ENCODE measurements at regions not wholly inside any gene's neighbourhood (a gene's known extent, or its start where the extent isn't known, plus 50 kb on each side); places are given as distances from the start of the nearest gene placed in this dataset.
"Not testable (repeated sequence)": the region's sequence is repeated elsewhere in the genome, so short reads cannot be mapped to it uniquely, and the experiment has no call there.

DNA sequence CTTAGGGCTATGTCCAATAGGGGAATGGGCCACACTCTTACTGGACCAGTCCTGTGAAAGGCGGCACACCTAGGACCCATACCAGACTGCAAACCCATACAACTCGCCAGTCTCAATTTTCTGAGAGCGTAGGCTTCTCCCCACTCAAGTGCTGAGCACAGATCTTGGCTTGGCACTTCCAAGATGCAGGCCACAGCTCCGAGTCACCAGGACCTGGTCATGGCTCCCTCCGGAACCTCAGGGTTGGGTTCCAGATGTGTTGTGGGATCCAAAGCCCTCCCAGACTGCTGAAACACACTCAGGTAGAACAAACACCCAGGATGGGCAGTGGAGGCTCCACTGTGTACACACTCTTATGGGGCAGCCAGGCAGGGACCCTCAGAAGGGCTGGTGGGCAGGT is 103.3 kb downstream of the TMEM144 start:
- DNase-seq (ENCODE audit: low spot score) = peak; percentile 8

- DNase-seq (ENCODE audit: low spot score) = peak; percentile 69
These were observed 104.6 kb downstream of the TMEM144 start for GRCh38 chr4:158314756-158315487.

- DNase-seq (ENCODE audit: low spot score) = peak; percentile 58
These were observed 105.4 kb downstream of the TMEM144 start for GRCh38 chr4:158315706-158316105.

DNA sequence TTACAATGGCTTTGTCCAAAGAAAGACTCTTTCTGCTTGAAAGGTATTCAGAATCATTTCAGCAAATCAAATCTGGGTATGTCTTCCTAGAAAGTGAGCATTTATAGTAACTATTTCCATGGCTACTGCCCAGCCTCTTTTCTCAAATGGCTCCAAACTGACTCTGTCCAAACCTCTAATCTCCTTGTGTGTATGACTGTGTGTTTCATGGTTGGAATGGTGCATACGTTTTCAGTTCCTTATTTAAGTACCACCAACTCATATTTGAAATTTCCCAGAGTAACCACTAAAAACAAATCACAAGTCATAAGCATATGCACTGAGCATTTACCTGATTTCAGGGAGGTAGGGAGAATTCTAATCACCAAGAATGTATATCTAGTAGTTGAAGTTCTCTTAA is 106.0 kb downstream of the TMEM144 start:
- no peak for DNase-seq (ENCODE audit: low spot score)

DNA sequence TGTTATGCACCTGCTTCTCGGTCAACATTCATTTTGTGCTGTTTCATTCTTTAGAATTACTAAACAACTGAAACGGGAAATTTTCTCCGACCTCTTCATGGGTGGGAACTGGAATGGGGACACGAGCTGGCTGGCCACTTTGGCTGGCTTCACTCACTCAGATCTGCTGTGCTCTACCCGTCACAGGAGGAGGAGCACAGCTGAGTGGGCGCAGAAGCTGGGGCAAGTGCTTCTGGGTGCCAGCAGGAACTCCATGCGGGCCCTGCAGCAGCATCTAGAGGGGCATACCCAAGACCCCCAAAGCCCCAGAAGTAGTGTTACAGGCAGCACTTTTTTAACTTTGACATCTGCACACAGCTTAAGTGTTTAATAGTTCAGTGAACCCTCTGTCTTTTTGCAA is 109.6 kb downstream of the TMEM144 start:
- no peak for DNase-seq (ENCODE audit: low spot score)

GRCh38 chr4:158322109-158322508 is 111.8 kb downstream of the TMEM144 start:
- DNase-seq (ENCODE audit: low spot score) = peak; percentile 49

DNA sequence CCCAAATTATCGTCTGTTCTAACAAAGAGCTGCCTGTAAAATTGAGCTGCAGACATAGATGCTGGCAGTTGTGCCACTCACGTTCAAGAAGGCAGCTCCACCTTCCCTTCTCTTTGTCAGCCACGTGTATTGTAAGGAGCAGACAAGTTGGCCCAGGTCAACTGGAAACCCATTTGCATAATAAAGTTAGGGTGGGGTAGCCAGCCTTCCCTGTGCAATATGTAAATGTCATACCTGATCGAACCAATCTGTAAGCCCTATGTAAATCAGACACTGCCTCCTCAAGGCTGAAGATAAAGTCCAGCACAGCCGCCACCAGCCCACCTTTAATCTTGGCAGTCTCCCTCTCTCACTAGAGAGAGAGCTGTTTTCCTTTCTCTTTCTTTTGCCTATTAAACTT is 117.2 kb downstream of the TMEM144 start:
- no peak for DNase-seq (ENCODE audit: low spot score)

GRCh38 chr4:158331863-158332262 is 121.6 kb downstream of the TMEM144 start:
- DNase-seq (ENCODE audit: low spot score) = no peak

DNA sequence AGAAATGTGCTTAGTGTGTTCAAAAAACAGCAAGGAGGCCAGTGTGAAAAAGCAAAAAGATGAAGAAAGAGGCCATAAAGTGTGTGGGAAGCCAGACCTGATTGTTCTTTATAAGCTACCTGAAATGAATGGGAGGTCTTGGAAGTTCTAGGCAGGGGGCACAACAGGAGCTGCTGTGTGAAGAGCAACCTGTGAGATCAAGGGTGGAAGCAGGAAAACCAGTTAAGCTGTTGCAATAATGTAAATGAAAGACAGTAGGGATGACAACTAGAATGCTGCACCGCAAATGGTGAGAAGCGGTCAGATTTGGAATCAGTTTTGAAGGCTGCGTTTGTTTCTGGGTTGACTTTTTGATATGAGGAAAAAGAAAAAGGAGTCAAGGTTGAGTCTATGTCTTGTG is 123.5 kb downstream of the TMEM144 start:
- DNase-seq (ENCODE audit: low spot score) = no peak

GRCh38 chr4:158341896-158342295 is 131.6 kb downstream of the TMEM144 start:
- DNase-seq (ENCODE audit: low spot score) = no peak

- DNase-seq (ENCODE audit: low spot score) = no peak
These were observed 136.3 kb downstream of the TMEM144 start for GRCh38 chr4:158346576-158346975.

DNA sequence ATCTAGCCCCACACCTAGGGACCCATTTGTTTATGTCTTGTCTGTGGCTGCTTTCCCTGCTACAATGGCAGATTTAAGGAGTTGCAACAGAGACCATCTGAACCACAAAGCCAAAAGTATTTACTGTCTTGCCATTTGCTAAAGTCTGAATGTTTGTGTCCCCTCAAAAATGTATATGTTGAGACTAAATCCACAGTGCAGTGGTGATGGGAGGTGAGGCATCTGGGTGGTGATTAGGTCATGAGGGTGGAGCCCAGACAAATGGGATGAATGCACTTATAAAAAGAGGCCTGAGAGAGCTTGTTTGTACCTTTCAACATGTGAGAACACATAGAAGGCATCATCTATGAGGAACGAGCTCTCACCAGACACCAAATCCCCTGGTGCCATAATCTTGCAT is 137.3 kb downstream of the TMEM144 start:
- DNase-seq (ENCODE audit: low spot score) = no peak

GRCh38 chr4:158350161-158350560 is 139.9 kb downstream of the TMEM144 start:
- no peak for DNase-seq (ENCODE audit: low spot score)

GRCh38 chr4:158353541-158354304 is 143.4 kb downstream of the TMEM144 start:
- DNase-seq (ENCODE audit: low spot score) = no peak

- no peak for DNase-seq (ENCODE audit: low spot score)
These were observed 146.0 kb downstream of the TMEM144 start for GRCh38 chr4:158356301-158356700.

- not testable (repeated sequence) for DNase-seq (ENCODE audit: low spot score)
These were observed 153.7 kb upstream of the RXFP1 start for GRCh38 chr4:158367932-158368441.

DNA sequence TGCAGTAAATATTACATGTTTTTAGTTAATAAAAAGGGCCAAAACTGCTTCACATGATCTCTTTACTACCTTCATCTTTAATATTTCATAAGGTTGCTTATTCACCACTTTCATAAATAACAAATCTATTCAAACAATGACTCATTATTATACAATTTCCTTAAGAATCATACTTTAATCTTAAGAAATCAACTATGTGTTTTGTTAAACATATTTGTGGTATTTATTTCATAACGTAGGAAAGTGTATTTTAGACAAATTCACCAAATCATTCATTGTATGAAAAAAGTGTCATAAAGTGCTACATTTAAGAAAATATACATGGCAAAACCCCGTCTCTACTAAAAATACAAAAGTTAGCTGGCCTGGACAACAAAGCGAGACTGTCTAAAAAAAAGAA is 150.5 kb upstream of the RXFP1 start:
- peak; percentile 53 for DNase-seq (ENCODE audit: low spot score)

- DNase-seq (ENCODE audit: low spot score) = no peak
These were observed 147.4 kb upstream of the RXFP1 start for GRCh38 chr4:158374318-158374717.

DNA sequence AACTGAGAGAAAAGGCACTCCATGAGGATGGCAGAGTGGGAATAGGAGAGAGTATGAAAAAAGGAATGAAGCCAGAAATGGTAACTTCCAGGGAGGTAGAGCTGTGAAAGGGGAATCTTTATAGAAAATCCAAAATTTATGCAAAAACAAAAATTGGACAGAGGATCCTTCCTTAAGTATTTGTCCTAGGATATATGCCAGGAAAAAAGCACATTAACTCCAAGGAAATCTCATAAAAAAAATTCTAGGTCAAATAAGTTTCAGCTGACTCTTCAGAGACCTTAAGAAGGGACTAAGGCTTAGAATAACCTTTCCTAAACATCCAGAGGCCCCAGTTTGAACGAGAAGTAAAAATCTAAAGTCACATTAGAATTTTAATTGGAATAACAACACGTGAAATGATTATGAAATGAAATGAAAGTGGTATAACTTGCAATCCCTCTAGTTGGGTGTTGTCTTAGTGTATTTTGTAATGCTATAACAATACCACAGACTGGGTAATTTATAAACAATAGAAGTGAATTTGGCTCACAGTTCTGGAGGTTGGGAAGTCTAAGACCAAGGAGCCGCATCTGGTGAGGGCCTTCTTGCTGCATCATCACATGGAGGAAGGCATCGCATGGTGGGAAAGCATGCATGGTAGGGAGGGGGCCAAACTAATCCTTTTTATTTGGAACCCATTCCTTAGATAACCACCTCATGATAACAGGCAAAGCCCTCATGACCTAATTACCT is 145.4 kb upstream of the RXFP1 start:
- peak; percentile 8 for DNase-seq (ENCODE audit: low spot score)

GRCh38 chr4:158384414-158384813 is 137.3 kb upstream of the RXFP1 start:
- DNase-seq (ENCODE audit: low spot score) = no peak

DNA sequence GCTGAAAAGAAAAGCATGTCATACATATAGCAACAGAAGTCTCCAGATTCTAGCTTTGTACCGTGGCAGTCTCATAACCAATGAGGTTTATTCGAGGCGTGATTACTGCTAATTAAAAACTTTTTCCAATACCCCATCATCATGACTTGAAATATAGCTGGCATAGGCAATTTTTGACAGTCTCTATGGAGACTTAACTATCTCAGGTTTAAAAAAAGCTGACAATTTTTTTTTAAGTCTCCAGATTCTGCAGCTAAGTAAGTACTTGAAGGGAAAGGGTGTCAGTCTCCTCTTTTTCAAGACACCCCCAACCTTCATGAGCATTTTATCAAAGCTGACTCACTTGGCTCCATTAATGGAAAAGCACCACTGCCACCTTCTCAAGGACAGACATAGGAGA is 126.3 kb upstream of the RXFP1 start:
- DNase-seq (ENCODE audit: low spot score) = no peak

GRCh38 chr4:158395889-158396288 is 125.8 kb upstream of the RXFP1 start:
- DNase-seq (ENCODE audit: low spot score) = no peak

DNA sequence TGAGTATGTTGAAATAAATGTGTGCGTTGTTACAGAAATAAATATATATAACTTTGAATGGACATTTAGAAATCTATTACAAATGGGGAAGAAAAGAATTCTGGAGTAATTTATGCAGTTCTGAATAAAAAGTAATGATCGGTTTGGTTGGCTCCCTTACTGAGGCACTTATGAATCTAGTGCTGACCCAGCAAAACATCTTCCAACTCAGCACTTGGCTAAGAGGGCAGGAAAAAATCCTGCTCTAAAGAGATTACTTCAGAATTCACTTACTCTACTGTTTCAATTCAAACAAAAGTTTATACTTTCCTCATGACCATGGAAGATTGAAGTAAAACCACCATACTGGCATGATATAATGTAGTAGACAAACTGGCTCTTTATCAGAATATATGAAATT is 123.9 kb upstream of the RXFP1 start:
- DNase-seq (ENCODE audit: low spot score) = no peak
